Stimulated activated CD4-positive, alpha-beta T cell treated with anti-CD3 and anti-CD28 coated beads, Interleukin-4, amount 100 ng/mL, for 48 hours (primary cell): ENCODE measurements at regions not wholly inside any gene's neighbourhood (a gene's known extent, or its start where the extent isn't known, plus 50 kb on each side); places are given as distances from the start of the nearest gene placed in this dataset.

Source experiments
- DNase-seq, 2 donors: peaks; one replicate each; pipeline ENCODE4 v3.0.0-alpha.2; 2020; ENCODE audit warnings: low read depth in 2 of 2

DNA sequence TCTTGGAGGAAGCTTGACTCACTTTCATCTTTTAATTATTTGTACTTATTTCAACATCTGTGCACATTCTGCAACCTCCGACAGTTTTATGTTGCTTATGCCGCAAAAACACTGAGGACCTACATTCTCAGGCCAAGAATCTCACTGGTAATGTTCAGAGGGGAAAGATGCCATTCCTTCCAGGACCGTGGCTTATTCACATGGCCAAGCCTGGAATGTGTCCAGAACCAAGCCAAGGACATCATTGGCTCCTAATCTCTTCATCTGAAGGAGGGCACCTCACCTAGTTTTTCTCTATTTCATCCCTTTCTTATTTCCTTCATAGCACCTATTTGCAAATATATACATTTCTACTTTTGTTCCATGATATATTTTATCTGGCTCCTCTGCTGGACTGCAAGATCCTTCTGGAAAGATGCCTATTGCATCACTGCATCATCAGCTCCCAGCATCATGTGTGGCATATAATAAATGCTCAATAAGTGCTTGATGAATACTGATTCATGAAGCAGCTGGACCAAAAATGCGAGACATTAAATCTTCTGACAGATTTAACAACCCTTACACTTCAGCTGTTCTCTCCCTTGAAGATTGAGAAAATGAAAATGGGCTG is 377.1 kb downstream of the TNS1 start:
- no peak for DNase-seq

DNA sequence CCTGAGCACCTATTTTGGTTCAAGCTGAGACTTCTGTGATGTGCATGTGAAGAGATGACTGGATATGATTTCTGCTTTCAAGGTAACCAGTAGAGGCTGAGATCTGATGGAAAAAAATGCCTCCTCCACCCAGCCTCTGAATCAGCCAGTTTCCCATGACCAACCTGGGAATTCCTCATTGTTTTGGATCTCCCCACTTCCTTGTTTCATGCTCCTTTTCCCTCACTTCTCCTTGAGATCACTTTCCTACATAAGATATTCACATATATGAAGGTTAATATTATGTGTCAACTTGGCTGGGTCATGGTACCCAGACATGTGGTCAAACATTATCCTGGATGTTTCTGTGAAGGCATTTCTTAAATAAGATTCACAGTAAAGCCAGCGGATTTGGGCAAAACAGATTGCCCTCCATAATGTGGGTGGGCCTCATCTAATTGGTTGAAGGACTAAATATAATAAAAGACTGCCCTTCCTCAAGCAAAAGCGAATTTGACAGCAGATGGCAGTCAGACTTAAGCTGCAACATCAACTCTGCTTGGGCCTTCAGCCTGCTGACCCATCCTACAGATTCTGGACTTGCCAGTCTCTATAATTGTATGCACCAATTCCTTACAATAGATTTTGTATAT is 379.4 kb downstream of the TNS1 start:
- DNase-seq, result no peak

GRCh38 chr2:217622205-217623060 is 380.4 kb downstream of the TNS1 start:
- DNase-seq, result no peak

DNA sequence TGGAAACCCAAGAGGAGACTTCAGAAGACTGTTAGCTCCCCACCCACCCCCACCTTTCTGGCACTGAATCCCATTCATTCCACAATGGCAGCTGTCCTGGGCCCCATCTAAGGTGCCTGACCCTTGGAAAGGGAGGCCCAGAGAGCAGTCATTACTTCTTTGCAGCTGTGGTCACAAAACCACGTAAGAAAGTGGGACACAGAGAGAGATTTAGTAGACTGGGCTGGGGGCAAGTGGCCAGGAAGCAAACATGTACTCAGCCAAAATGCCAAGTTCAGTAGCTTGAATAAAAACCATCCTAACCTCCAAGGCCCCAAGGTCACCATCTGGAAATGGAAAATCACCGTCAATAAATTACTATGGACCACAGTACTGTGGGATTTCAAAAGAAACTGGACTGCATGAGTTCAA is 381.4 kb downstream of the TNS1 start:
- no peak for DNase-seq

GRCh38 chr2:217618744-217619143 is 384.1 kb downstream of the TNS1 start:
- DNase-seq, result no peak

- DNase-seq, result no peak
Observed at GRCh38 chr2:217617616-217618022, 385.2 kb downstream of the TNS1 start.

DNA sequence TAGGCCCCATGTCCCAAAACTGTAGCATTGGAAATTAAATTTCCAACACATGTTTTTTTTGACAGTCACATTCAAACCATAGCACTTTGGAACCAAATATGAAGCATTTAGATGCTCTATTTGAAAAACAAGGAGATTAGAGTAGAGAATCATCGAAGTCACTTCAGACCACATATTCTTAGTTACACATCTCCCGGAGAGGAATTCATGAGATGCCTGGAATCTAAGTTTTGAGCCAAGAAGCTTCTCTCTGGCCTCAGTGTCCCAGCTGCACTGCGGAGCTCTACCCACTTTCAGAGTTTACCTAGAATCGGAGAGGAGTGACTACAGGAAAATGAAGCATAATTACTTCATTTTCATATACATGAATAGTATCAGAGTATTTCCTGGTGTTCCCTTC is 385.9 kb downstream of the TNS1 start:
- DNase-seq, result no peak

GRCh38 chr2:217615171-217615570 is 387.6 kb downstream of the TNS1 start:
- no peak for DNase-seq

DNA sequence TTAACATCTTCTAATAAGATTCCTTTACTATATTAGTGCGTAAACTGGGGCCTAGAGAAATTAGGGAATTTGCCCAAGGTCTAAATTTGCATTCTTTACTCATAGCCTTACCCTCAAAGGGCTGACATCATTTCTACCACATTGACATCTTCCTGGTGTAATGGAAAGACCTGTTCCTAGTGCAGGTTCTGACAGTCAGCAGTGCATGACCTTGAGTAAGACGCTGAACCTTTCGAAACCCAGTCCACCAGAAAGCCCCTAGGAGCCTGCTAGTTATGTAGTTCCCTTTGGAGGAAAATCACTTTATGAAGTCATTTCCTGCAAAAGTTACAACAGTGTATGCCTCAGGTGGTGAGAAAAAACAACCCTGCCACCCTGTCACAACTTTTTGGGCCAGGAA is 388.3 kb downstream of the TNS1 start:
- no peak for DNase-seq

- no peak for DNase-seq
Observed at GRCh38 chr2:217614096-217614495, 388.7 kb downstream of the TNS1 start.

GRCh38 chr2:217612920-217613319 is 389.9 kb downstream of the TNS1 start:
- no peak for DNase-seq

- DNase-seq, result no peak
Observed at GRCh38 chr2:217612211-217612610, 390.6 kb downstream of the TNS1 start.

DNA sequence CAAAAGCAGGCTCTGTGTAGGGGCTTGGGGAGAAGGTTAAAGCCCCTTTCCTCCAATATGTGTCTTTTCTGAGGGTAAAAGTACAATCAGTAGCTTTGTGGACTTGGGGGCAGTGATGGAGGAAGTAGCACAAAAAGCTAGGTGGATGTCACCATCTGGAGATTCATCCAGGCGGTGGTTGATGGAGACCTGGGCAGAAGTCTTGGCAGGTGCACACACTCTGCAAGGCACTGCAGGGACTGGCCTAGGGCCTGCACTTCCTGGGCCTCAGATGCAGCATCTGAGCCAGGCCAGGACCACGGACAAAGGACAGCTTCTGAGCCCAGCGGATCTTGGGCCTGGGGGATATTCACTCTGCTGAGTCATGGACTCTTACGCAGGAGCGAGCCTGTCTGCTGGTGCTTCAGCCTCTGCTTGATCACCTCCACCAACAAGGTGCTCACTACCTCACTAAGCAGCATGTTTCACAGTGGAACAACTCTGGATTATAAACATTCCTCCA is 391.1 kb downstream of the TNS1 start:
- DNase-seq, result no peak

DNA sequence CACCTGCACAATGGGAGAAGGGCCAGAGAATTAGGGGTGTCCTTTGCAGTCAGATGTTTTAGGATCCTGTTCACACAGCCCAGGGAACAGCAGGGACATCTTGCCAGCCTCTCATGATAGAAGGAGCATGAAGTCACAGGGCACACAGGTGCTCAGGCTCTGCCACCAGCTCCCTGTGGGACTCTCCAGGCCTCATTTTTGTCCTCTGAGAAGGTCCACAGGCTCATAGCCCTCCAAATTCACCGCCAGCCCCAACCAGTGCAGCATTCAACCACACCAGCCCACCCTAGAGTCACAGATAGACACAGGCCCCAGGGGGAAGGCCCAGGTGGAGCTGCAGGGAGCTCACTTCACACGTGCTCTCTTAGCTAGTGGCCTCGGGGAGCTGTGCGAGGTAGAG is 391.7 kb downstream of the TNS1 start:
- no peak for DNase-seq

DNA sequence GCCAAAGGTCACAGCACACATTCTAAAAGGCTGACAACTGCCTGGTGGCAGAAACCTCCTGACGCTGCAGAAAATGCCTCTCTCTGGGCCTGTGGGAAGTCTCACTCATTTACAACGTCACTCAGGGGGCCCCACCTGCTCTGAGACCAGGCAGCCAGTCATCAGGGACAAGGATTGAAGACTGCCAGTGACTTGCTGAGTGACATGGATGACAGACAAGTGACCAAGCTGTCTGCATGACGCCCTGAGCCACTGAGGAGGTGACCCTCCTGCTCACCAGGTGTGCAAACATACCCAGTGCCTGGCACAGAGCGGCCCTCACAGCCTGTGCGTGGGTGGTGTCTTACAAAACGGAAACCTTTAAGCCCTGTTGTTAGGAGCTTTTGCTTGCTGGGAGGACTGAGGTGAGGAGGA is 392.4 kb downstream of the TNS1 start:
- DNase-seq, result peak; percentile 39 to 40

- DNase-seq, result no peak
Observed at GRCh38 chr2:217609952-217610351, 392.8 kb downstream of the TNS1 start.

DNA sequence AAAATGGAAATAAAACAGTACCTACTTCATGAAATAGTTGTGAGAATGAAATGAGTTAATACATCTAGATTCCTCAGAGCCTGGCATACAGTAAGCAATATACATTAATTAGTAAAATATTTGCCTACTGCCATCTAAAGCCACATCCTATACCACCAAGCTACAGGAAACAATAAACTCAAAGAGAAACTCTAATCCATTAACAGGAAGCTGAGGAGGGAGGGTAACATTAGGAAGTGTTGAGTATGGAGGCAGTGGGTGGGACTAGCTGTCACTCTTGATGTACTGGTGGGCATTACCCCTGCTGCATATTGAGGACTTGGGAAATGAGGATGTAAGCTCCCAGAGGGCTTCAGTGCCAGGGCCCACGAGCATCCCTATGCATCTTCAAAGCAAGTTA is 396.5 kb downstream of the TNS1 start:
- DNase-seq, result no peak

DNA sequence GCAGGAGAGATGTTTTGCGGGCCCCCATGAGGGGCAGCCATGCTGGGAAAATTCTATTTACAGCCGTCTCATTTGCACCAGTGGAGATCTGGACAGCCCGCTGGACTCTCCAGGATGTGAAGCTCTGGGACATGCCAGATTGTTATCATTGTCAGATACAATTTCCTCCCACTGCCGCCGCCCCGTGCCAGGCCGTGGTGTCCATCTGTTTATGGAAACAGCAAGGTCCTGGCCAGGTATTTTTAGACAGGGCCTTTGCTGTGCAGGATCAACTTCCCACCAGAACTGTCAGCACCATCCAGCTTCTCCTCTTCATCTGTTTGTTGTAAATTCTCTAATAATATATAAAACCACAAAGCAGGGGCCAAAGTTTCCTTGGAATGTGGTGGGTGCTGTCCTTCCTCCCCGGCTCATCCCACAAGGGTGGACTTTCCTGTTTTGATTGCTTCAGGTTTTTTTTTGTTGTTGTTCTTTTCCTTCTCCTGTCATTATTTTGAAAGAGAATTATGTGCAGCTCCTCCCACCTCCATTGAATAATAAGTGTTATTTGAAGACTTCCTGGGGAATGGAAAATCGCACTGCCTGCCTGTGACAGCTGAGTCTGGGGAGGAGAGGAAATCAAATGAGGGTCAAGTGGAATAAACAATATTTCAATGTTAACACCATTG is 398.1 kb downstream of the TNS1 start:
- DNase-seq, result no peak

DNA sequence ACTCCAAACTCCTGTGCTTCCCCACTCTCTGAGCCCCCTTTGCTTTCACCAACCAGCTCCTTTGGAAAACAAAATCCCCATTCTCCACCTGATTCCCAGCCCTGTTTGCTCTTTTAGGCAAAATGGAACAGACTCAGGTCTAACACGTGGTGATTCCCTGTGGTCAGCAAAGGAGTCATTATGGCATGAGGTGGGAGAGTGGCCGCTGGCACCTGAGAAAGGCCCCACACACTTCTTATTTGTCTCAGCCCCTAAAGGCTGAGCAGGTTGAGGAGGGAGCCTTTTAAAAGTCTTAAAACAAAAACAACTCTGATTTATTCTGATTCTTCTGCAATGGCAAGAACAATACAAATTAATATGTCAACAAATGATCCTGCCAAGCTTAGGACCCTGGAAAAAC is 401.2 kb downstream of the TNS1 start:
- no peak for DNase-seq

DNA sequence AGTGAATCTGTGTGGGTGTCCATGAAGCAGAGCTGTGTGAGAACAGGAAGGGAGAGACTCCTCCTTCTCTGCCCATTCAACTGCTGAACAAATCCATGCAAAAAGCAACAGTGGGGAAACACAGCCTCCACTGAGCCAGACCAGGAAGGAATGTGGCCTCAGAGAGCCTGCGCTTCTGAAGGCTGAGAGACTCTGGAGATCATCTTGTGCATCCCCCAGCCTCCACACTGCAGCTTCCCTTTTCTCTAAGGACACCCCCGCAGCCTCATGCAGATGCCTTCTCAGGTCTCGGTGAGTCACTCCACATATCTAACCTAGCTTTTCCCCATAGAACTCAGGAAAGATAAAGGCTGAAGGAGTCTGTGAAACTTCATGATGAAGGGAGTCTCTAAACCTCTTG is 402.9 kb downstream of the TNS1 start:
- no peak for DNase-seq

DNA sequence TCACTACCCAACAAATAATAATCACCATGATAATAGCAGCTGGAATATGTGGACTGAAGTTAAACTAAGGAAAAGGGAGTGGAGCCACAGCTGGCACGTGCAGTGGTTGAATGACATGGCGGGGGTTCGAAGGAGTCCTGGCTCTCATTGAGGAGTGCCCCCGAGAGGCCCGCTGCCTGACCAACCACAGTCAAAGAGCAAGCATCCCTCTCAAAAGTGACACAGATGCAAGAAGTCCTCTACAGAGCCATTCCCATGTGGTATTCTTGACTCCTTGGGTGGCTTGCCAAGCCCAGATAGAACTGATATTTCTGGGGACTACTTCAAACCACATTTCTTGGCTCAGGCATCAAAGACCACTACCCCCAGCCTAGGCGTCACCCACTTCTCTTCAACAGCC is 405.1 kb downstream of the TNS1 start:
- DNase-seq, result no peak

DNA sequence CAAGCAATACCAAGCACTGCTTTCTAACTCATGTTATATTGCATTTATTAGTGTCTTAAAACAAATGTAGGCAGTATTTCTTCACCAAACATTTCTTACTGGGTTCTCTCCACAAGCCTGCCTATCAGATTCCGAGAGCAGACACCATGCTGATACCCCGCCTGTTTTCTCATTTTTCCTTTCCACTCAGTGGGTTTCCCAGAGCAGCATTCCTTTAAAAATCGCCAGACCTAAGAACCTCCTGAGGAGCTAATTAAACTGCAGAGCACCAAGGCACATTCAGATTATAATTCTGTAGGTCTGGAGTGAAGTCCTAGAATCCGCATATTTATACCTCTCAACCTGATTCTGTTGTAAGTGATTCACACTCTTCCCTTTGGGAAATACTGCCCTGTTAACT is 405.6 kb downstream of the TNS1 start:
- no peak for DNase-seq
